Parathyroid adenoma (tissue), 2 donors: ENCODE measurements at regions not wholly inside any gene's neighbourhood (a gene's known extent, or its start where the extent isn't known, plus 50 kb on each side); places are given as distances from the start of the nearest gene placed in this dataset.

Experiments used
- H2AFZ ChIP-seq: fragments of 300-600 bp; sonication (generic); one replicate; pipeline ENCODE4 v1.7.0; 2017; ENCODE audit warnings: antibody characterized with exemption, mild to moderate bottlenecking
- H3K27ac ChIP-seq: fragments of 300-600 bp; sonication (generic); one replicate; pipeline ENCODE4 v1.7.0; 2017
- H3K27me3 ChIP-seq: fragments of 300-600 bp; sonication (generic); one replicate; pipeline ENCODE4 v1.7.0; 2017; ENCODE audit warnings: low read length; ENCODE audit not compliant: control insufficient read depth, insufficient read depth
- H3K36me3 ChIP-seq: fragments of 300-600 bp; sonication (generic); one replicate; pipeline ENCODE4 v1.7.0; 2017; ENCODE audit warnings: low read length; ENCODE audit not compliant: control insufficient read depth, insufficient read depth
- H3K4me1 ChIP-seq: fragments of 300-600 bp; sonication (generic); one replicate; pipeline ENCODE4 v1.7.0; 2017; ENCODE audit warnings: control low read depth
- H3K4me2 ChIP-seq: fragments of 300-600 bp; sonication (generic); one replicate; pipeline ENCODE4 v1.7.0; 2017; ENCODE audit warnings: low read length
- H3K4me3 ChIP-seq: fragments of 300-600 bp; sonication (generic); one replicate; pipeline ENCODE4 v1.7.0; 2017; ENCODE audit warnings: low read depth, low read length
- H3K79me2 ChIP-seq: fragments of 300-600 bp; sonication (generic); one replicate; pipeline ENCODE4 v1.7.0; 2017; ENCODE audit warnings: control low read depth
- H3K9ac ChIP-seq: fragments of 300-600 bp; sonication (generic); one replicate; pipeline ENCODE4 v1.7.0; 2017; ENCODE audit warnings: mild to moderate bottlenecking
- H3K9me3 ChIP-seq: fragments of 300-600 bp; sonication (generic); one replicate; pipeline ENCODE4 v1.7.0; 2017; ENCODE audit warnings: low read length; ENCODE audit not compliant: control insufficient read depth
- CTCF ChIP-seq: fragments of 300-600 bp; sonication (generic); IDR thresholded peaks from one replicate; pipeline ENCODE4 v1.7.0; 2017; ENCODE audit warnings: antibody characterized with exemption, mild to moderate bottlenecking
- donor health status: primary hyperparathyroidism.

GRCh38 chr9:82583524-82583923, 479.4 kb downstream of the RASEF start:
- no peak for TF ChIP-seq CTCF
- Histone ChIP-seq H3K4me3 (no peak overlapping the region), H3K9ac (no peak overlapping the region), H3K79me2 (no peaks in the 10 kb centered on the region), H3K27me3 (no peaks in the 10 kb centered on the region), H3K4me2 (no peak overlapping the region), H3K36me3 (no peaks in the 10 kb centered on the region), H3K9me3 (no peaks in the 10 kb centered on the region), H3K27ac (no peak overlapping the region), H3K4me1 (no peaks in the 10 kb centered on the region), H2AFZ (no peak overlapping the region)

DNA sequence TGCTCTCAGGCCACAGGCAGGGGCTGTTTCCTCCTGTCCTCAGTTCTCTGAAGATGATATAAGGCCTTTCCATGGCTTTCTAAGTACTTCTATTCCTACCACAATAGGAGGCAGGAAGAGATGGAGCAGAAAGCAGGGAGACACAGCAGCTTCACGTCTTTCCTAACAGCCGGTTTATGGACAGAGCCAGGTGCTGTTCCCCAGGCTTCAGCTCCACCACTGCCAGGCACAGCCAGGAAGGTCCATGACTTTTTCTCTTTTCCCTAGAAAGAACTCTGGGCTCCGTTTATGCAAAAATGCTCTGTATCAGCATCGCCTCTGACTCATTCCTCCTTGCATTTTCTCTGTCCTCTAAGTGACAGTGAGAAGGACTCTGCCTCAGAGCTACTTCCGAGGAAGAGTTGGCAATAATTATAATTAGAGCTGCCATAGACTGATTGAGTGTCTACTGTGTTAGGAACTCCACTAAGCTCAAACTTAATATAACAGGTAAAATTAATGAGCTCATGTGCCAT, 478.5 kb downstream of the RASEF start:
- no peak overlapping the region for H3K27ac ChIP-seq

GRCh38 chr9:82586918-82587356, 476.0 kb downstream of the RASEF start:
- Histone ChIP-seq H3K4me3 (no peak overlapping the region), H3K9ac (no peak overlapping the region)

More for the DNA sequence above, 478.5 kb downstream of the RASEF start:
- Histone ChIP-seq H3K4me3 (no peak overlapping the region), H3K9ac (no peak overlapping the region), H3K4me1 (no peaks in the 10 kb centered on the region), H3K4me2 (no peak overlapping the region), H2AFZ (no peak overlapping the region), H3K27me3 (no peaks in the 10 kb centered on the region), H3K79me2 (no peaks in the 10 kb centered on the region), H3K36me3 (no peaks in the 10 kb centered on the region), H3K9me3 (no peaks in the 10 kb centered on the region)
- no peak for TF ChIP-seq CTCF

DNA sequence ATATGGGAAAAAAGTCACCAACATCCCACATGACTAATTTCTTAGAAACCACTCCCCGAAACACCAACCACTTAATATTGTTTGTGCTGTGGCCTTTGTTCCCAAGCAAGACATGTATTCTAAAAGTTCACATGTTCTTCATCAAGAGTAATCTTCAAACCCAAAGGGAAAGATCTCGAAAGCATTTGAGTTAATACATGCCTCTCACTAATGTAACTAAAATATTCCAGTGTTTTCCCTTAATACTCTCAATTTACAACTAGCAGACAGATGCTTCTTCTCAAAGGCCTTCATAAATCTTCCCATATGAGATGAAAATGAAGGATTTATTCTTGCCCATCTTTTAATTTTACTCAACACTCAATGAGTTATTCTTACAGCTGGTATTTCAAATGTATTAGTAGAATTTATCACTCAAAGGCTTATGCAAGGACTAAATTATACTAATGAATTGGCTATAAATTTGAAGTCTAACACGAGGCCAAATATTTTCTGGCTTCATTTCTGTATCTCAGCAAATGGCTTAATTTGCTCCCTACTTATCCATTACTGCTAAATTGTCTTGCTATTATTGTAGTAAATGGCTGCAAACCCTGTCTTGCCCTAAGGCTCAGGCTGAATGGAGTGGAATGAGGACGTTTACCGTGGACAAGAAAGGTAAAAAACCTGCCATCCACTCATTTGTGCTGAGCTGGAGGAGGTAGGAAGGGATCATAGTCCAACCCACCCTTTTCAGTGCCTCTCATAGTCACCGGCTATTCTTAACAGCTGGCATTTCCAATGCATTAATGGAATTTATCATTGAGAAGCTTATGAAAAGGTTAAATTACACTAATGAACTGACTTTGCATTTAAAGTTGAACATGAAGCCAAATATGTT, 474.4 kb downstream of the RASEF start:
- H3K27ac ChIP-seq: no peak overlapping the region
- no peak overlapping the region for H3K4me2 ChIP-seq
- H3K9ac ChIP-seq: no peak overlapping the region
- no peak for TF ChIP-seq CTCF
- H3K9me3 ChIP-seq: no peaks in the 10 kb centered on the region
- no peaks in the 10 kb centered on the region for H3K27me3 ChIP-seq
- no peak overlapping the region for H2AFZ ChIP-seq
- H3K4me1 ChIP-seq: no peaks in the 10 kb centered on the region
- no peaks in the 10 kb centered on the region for H3K79me2 ChIP-seq
- H3K4me3 ChIP-seq: no peak overlapping the region
- H3K36me3 ChIP-seq: no peaks in the 10 kb centered on the region

More at GRCh38 chr9:82586918-82587356, 476.0 kb downstream of the RASEF start:
- Histone ChIP-seq H3K4me2 (no peak overlapping the region), H3K36me3 (no peaks in the 10 kb centered on the region), H3K79me2 (no peaks in the 10 kb centered on the region), H3K27me3 (no peaks in the 10 kb centered on the region), H2AFZ (no peak overlapping the region), H3K27ac (no peak overlapping the region), H3K9me3 (no peaks in the 10 kb centered on the region), H3K4me1 (no peaks in the 10 kb centered on the region)
- no peak for TF ChIP-seq CTCF
